ENCODE measurements at regions not wholly inside any gene's neighbourhood (a gene's known extent, or its start where the extent isn't known, plus 50 kb on each side); places are given as distances from the start of the nearest gene placed in this dataset.

GRCh38 chr6:126419901-126420300 is 80.0 kb downstream of the CENPW start:
- no peak for TF ChIP-seq CTCF (IDR thresholded peaks at IDR 0.05)
- TF ChIP-seq POLR2AphosphoS5 (IDR thresholded peaks at IDR 0.05; ENCODE audit: insufficient read depth in 1 of 2, low read depth in 1 of 2), result no peak
- DNase-seq (ENCODE audit: extremely low spot score in 2 of 2), result no peak
- intact Hi-C loops (cut with DNase I), result no loop called here
- no peaks in the 10 kb centered on the region for H3K4me1 ChIP-seq
- no peaks in the 10 kb centered on the region for H3K27me3 ChIP-seq
- H3K9me3 ChIP-seq, result no peaks in the 10 kb centered on the region
- no peak overlapping the region for H3K4me3 ChIP-seq
- H3K27ac ChIP-seq, result no peak overlapping the region
- H3K36me3 ChIP-seq, result no peaks in the 10 kb centered on the region

- Histone ChIP-seq H3K4me3 (no peak overlapping the region), H3K36me3 (no peaks in the 10 kb centered on the region), H3K27me3 (no peaks in the 10 kb centered on the region), H3K4me1 (no peaks in the 10 kb centered on the region), H3K27ac (no peak overlapping the region), H3K9me3 (no peaks in the 10 kb centered on the region)
- intact Hi-C loops (cut with DNase I), result no loop called here
- no peak for DNase-seq (ENCODE audit: extremely low spot score in 2 of 2)
- TF ChIP-seq CTCF (IDR thresholded peaks at IDR 0.05), result no peak
- no peak for TF ChIP-seq POLR2A (IDR thresholded peaks at IDR 0.05)
- no peak for TF ChIP-seq POLR2AphosphoS5 (IDR thresholded peaks at IDR 0.05; ENCODE audit: insufficient read depth in 1 of 2, low read depth in 1 of 2)
Measured at GRCh38 chr6:126422912-126423311, 83.0 kb downstream of the CENPW start.

- H3K4me1 ChIP-seq, result no peaks in the 10 kb centered on the region
- no peaks in the 10 kb centered on the region for H3K9me3 ChIP-seq
- no peaks in the 10 kb centered on the region for H3K36me3 ChIP-seq
- intact Hi-C loops (cut with DNase I), result no loop called here
- H3K4me3 ChIP-seq, result no peak overlapping the region
- H3K27me3 ChIP-seq, result no peaks in the 10 kb centered on the region
- H3K27ac ChIP-seq, result no peak overlapping the region
- DNase-seq (ENCODE audit: extremely low spot score in 2 of 2), result no peak
- TF ChIP-seq CTCF (IDR thresholded peaks at IDR 0.05), result no peak
- TF ChIP-seq POLR2A (IDR thresholded peaks at IDR 0.05), result no peak
Measured at GRCh38 chr6:126427713-126428112, 87.8 kb downstream of the CENPW start.

GRCh38 chr6:126429866-126430265 is 90.0 kb downstream of the CENPW start:
- Histone ChIP-seq H3K4me1 (no peaks in the 10 kb centered on the region), H3K27ac (no peak overlapping the region)
- no peak for DNase-seq (ENCODE audit: extremely low spot score in 2 of 2)

GRCh38 chr6:126432564-126432963 is 92.6 kb downstream of the CENPW start:
- no peaks in the 10 kb centered on the region for H3K4me1 ChIP-seq
- TF ChIP-seq CTCF (IDR thresholded peaks at IDR 0.05) (no peak), POLR2AphosphoS5 (IDR thresholded peaks at IDR 0.05; ENCODE audit: insufficient read depth in 1 of 2, low read depth in 1 of 2) (no peak), POLR2A (IDR thresholded peaks at IDR 0.05) (no peak)
- H3K9me3 ChIP-seq, result no peaks in the 10 kb centered on the region
- no peak overlapping the region for H3K27ac ChIP-seq
- H3K36me3 ChIP-seq, result no peaks in the 10 kb centered on the region
- intact Hi-C loops (cut with DNase I), result no loop called here
- no peak overlapping the region for H3K4me3 ChIP-seq
- DNase-seq (ENCODE audit: extremely low spot score in 2 of 2), result no peak
- no peaks in the 10 kb centered on the region for H3K27me3 ChIP-seq

More at GRCh38 chr6:126429866-126430265, 90.0 kb downstream of the CENPW start:
- no peak for TF ChIP-seq POLR2A (IDR thresholded peaks at IDR 0.05)
- no peak for TF ChIP-seq POLR2AphosphoS5 (IDR thresholded peaks at IDR 0.05; ENCODE audit: insufficient read depth in 1 of 2, low read depth in 1 of 2)
- no peak for TF ChIP-seq CTCF (IDR thresholded peaks at IDR 0.05)
- intact Hi-C loops (cut with DNase I), result no loop called here
- H3K27me3 ChIP-seq, result no peaks in the 10 kb centered on the region
- no peaks in the 10 kb centered on the region for H3K9me3 ChIP-seq
- no peaks in the 10 kb centered on the region for H3K36me3 ChIP-seq
- H3K4me3 ChIP-seq, result no peak overlapping the region
